ENCODE measurements at regions not wholly inside any gene's neighbourhood (a gene's known extent, or its start where the extent isn't known, plus 50 kb on each side); places are given as distances from the start of the nearest gene placed in this dataset.

DNA sequence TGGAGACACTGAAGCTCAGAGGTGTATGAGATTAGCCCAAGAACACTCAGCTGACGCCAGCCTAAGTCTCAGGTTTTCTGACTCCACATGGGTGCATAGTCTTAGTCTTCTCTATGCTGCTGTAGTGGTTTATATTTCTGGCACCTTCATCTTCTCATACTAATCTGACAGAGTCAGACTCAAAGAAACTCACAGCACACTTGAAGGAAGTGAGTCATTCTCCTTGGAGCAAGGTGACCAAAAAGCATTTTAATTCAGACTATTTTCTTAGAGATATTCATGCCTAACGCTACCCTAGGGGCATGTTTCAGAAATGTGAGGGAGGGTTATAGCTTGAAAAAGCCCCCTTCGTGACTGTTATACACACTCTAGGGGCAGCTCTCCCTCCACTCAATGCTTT is 775.3 kb upstream of the ARPP21 start:
- intact Hi-C loops (cut with micrococcal nuclease), result no loop called here

DNA sequence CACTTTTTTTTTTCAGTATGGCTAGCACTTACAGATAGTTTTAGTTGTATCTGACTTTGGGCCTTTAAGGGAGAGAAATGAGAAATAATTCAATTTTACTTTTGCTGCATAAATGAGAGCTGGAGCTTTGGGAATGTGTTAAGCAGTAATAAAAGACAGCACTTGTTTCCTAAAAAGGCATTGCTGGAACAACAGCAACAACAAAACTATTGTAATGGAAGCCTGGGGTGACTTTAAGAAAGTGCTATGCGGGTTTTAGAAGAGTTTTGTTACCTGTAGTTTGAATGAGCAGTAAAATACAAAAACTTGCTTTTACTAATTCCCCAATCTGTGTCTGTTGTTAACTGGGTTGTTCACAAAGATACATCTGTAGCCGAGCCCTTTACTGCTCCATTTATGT is 774.0 kb upstream of the ARPP21 start:
- Mint-ChIP-seq H3K9me3 (no peaks in the 10 kb centered on the region), H3K36me3 (ENCODE audit: low read depth) (no peaks in the 10 kb centered on the region), H3K4me1 (ENCODE audit: low read depth) (no peaks in the 10 kb centered on the region), H3K27ac (no peak overlapping the region), H3K4me3 (ENCODE audit: low read depth) (no peak overlapping the region), H3K27me3 (ENCODE audit: low read depth) (no peaks in the 10 kb centered on the region)
- DNase-seq (ENCODE audit: low spot score), result no peak
- intact Hi-C loops (cut with micrococcal nuclease), result no loop called here

More for the DNA sequence above, 775.3 kb upstream of the ARPP21 start:
- no peak overlapping the region for H3K4me3 Mint-ChIP-seq (ENCODE audit: low read depth)
- no peaks in the 10 kb centered on the region for H3K9me3 Mint-ChIP-seq
- H3K36me3 Mint-ChIP-seq (ENCODE audit: low read depth), result no peaks in the 10 kb centered on the region
- H3K4me1 Mint-ChIP-seq (ENCODE audit: low read depth), result no peaks in the 10 kb centered on the region
- no peak overlapping the region for H3K27ac Mint-ChIP-seq
- no peak for DNase-seq (ENCODE audit: low spot score)
- H3K27me3 Mint-ChIP-seq (ENCODE audit: low read depth), result no peaks in the 10 kb centered on the region

DNA sequence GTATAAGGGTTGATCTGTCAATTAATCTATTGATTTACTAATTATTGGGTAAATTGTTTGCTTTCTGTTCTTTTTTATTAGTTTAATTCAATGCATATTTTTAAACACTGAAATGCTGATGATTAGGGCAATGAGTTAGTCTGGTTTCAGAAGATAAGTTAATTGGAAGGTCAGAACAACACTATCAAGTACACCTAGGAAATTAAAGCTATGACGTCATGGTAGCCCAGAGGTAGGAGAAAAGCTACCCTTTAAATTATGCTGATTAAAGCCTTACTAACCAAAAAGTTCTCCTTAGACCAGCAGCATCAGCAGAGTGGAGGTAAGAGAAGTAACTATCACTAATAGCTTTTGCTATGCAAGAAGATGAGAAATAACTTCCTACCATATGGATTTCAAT is 770.4 kb upstream of the ARPP21 start:
- Mint-ChIP-seq H3K4me1 (ENCODE audit: low read depth) (no peaks in the 10 kb centered on the region), H3K4me3 (ENCODE audit: low read depth) (no peak overlapping the region), H3K36me3 (ENCODE audit: low read depth) (no peaks in the 10 kb centered on the region), H3K27ac (no peak overlapping the region), H3K9me3 (no peaks in the 10 kb centered on the region), H3K27me3 (ENCODE audit: low read depth) (no peaks in the 10 kb centered on the region)
- DNase-seq (ENCODE audit: low spot score), result no peak
- intact Hi-C loops (cut with micrococcal nuclease), result no loop called here

DNA sequence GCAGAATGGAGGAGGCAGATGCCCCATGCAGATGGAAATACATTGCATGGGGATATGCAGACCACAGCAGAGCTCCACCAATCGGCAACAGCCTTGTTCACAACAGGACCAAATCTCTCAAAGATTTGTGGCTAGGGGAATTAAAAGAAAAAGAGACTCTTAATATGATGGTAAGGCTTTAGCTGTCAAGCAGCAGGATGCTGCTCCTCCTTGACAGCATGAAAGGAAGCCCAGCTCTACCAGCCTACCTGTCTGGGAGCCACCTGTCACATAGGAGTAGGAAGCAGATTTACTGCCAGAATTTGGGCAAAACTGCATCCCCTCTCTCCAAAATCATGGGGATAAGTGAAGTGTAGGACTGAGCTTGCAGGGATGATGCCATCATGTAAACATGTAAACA is 769.6 kb upstream of the ARPP21 start:
- Mint-ChIP-seq H3K4me1 (ENCODE audit: low read depth) (no peaks in the 10 kb centered on the region), H3K9me3 (no peaks in the 10 kb centered on the region), H3K4me3 (ENCODE audit: low read depth) (no peak overlapping the region), H3K27ac (no peak overlapping the region), H3K36me3 (ENCODE audit: low read depth) (no peaks in the 10 kb centered on the region), H3K27me3 (ENCODE audit: low read depth) (no peaks in the 10 kb centered on the region)
- no peak for DNase-seq (ENCODE audit: low spot score)
- intact Hi-C loops (cut with micrococcal nuclease), result no loop called here

DNA sequence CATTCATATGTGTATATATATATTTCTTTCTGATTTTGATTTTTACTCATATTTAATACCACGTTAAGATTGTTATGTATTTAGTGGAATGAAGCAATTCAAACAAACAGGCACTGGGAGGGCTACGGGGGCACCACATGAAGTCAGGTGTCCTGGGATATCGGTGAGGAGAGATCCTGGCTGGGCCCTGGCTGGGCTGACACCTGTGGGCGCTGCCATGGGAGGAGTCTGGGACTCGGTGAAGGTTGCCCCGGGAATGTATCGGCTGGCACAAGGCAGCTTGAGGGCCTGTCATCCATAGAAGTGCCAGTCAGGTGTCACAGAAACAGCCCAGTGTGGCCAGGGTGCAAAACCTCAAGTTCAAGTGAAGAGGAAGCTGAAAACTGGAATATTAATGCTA is 766.9 kb upstream of the ARPP21 start:
- no peaks in the 10 kb centered on the region for H3K4me1 Mint-ChIP-seq (ENCODE audit: low read depth)
- DNase-seq (ENCODE audit: low spot score), result no peak
- no peak overlapping the region for H3K27ac Mint-ChIP-seq
- H3K4me3 Mint-ChIP-seq (ENCODE audit: low read depth), result no peak overlapping the region
- intact Hi-C loops (cut with micrococcal nuclease), result no loop called here
- H3K27me3 Mint-ChIP-seq (ENCODE audit: low read depth), result no peaks in the 10 kb centered on the region
- no peaks in the 10 kb centered on the region for H3K9me3 Mint-ChIP-seq
- no peaks in the 10 kb centered on the region for H3K36me3 Mint-ChIP-seq (ENCODE audit: low read depth)

DNA sequence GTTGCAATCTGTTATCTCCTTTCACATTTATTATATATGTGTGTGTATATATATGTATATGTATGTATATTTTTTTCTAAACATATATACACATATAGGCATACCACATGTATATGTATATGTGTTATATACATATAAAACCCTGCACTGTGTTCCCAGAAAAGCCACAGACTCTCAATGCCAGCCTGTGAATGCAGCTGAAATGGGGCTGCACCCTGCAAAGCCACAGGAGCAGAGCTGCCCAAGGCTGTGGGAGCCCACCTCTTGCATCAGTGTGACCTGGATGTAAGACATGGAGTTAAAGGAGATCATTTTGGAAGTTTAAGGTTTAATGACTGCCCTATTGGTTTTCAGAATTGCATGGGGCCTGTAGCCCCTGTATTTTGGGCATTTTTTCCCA is 762.3 kb upstream of the ARPP21 start:
- Mint-ChIP-seq H3K36me3 (ENCODE audit: low read depth) (no peaks in the 10 kb centered on the region), H3K4me1 (ENCODE audit: low read depth) (no peaks in the 10 kb centered on the region), H3K27ac (no peak overlapping the region), H3K4me3 (ENCODE audit: low read depth) (no peak overlapping the region), H3K27me3 (ENCODE audit: low read depth) (no peaks in the 10 kb centered on the region), H3K9me3 (no peaks in the 10 kb centered on the region)
- no peak for DNase-seq (ENCODE audit: low spot score)
- intact Hi-C loops (cut with micrococcal nuclease), result no loop called here

DNA sequence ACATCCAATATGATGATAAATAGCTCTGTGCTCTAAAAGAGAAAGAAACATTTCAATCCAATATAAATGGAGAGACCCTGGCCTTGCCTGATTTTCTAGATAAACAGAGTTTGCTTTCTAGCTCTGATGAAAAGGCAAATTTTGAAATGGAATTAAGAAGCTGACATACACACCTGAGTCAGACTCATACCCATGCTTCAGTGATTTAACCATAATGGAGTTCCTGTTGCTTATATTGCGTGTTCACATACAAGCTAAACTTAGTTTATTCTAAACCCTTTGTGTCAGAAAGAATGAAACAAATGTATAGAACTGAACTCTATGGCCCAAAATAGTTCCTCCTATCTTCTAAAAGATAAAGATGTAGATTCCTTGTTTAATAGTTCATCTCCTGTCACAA is 760.8 kb upstream of the ARPP21 start:
- DNase-seq (ENCODE audit: low spot score), result no peak
- no peak overlapping the region for H3K4me3 Mint-ChIP-seq (ENCODE audit: low read depth)
- no peaks in the 10 kb centered on the region for H3K27me3 Mint-ChIP-seq (ENCODE audit: low read depth)
- no peak overlapping the region for H3K27ac Mint-ChIP-seq
- H3K9me3 Mint-ChIP-seq, result no peaks in the 10 kb centered on the region
- intact Hi-C loops (cut with micrococcal nuclease), result no loop called here
- no peaks in the 10 kb centered on the region for H3K36me3 Mint-ChIP-seq (ENCODE audit: low read depth)
- no peaks in the 10 kb centered on the region for H3K4me1 Mint-ChIP-seq (ENCODE audit: low read depth)

DNA sequence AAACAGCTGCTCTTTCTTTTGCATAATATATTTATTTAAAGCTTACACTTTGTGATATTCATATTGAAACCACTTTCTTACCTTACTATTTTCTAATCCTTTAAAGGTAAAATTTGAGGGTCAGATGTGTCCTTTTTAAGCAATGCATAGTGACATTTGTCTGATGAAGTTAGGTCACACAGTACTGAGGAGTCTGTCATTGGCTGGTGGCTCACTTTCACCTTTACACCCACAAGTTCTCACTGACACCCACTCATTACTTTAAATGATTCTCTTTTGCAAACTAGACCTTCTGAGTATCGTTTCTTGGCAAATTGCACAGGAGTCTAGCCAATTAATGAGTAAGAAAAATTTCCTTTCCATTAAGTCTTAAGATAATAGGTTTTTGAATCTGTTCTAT is 758.3 kb upstream of the ARPP21 start:
- Mint-ChIP-seq H3K4me3 (ENCODE audit: low read depth) (no peak overlapping the region), H3K27me3 (ENCODE audit: low read depth) (no peaks in the 10 kb centered on the region), H3K36me3 (ENCODE audit: low read depth) (no peaks in the 10 kb centered on the region), H3K27ac (no peak overlapping the region), H3K4me1 (ENCODE audit: low read depth) (no peaks in the 10 kb centered on the region), H3K9me3 (no peaks in the 10 kb centered on the region)
- intact Hi-C loops (cut with micrococcal nuclease), result no loop called here
- no peak for DNase-seq (ENCODE audit: low spot score)

DNA sequence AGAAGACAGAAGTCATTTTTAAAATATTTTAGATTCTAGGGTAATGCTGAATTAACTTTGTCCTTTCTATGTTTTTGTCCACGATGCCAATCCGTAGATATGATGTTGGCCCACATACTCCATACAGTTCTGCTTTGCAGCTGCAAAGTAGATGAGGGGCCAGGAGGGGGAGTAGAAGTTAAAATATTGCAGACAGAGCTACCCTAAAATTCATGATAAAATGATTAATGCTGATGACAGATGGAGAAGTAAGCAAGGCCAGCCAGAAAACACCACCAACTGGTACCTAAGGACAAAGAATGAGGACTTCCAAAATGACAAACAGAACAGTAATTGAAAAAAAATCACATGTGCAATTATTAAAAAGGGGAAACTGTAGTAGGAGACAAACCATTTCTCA is 756.6 kb upstream of the ARPP21 start:
- no peak for DNase-seq (ENCODE audit: low spot score)
- Mint-ChIP-seq H3K9me3 (no peaks in the 10 kb centered on the region), H3K4me1 (ENCODE audit: low read depth) (no peaks in the 10 kb centered on the region), H3K4me3 (ENCODE audit: low read depth) (no peak overlapping the region), H3K36me3 (ENCODE audit: low read depth) (no peaks in the 10 kb centered on the region), H3K27me3 (ENCODE audit: low read depth) (no peaks in the 10 kb centered on the region), H3K27ac (no peak overlapping the region)
- intact Hi-C loops (cut with micrococcal nuclease), result no loop called here

DNA sequence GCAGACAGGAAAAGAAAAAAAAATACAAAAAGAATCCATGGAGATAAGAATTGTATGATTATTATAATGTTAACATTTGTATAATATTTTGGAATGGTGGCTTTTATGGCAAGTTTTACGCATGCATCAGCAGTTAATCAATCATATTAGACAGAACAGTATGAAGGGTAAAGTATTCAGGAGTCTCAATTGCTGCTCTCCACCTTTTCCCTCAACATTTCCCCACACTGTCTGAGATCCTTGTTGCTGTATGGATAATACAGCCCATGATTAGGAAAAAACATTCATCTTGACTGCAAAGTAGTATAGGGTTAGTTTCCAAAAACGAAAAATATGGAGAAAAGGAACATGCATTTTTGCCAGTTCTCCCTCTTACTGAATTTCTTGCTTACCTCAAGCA is 755.3 kb upstream of the ARPP21 start:
- no peak overlapping the region for H3K4me3 Mint-ChIP-seq (ENCODE audit: low read depth)
- H3K9me3 Mint-ChIP-seq, result no peaks in the 10 kb centered on the region
- no peaks in the 10 kb centered on the region for H3K27me3 Mint-ChIP-seq (ENCODE audit: low read depth)
- H3K27ac Mint-ChIP-seq, result no peak overlapping the region
- no peak for DNase-seq (ENCODE audit: low spot score)
- no peaks in the 10 kb centered on the region for H3K36me3 Mint-ChIP-seq (ENCODE audit: low read depth)
- H3K4me1 Mint-ChIP-seq (ENCODE audit: low read depth), result no peaks in the 10 kb centered on the region
- intact Hi-C loops (cut with micrococcal nuclease), result no loop called here

DNA sequence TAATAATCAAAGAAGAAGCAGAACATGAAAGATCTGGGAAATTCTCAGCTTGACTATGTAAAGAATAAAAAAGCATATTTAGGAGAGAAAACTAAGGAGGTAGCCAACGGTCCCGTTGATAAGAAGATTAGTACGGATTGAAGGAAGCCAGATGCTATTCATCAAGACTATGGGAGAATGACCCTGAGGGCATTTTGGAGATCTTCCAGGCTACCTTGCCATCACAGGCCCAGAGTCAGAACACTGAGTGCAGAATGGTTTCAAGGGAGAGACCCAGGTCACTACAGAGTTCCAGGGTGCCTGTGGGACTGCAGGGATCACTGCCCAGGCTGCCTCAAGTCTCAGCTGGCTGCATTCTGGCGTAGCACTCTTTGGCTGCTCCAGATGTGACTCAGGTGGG is 752.9 kb upstream of the ARPP21 start:
- H3K9me3 Mint-ChIP-seq, result no peaks in the 10 kb centered on the region
- H3K4me3 Mint-ChIP-seq (ENCODE audit: low read depth), result no peak overlapping the region
- intact Hi-C loops (cut with micrococcal nuclease), result no loop called here
- DNase-seq (ENCODE audit: low spot score), result no peak
- H3K27ac Mint-ChIP-seq, result no peak overlapping the region
- no peaks in the 10 kb centered on the region for H3K36me3 Mint-ChIP-seq (ENCODE audit: low read depth)
- no peaks in the 10 kb centered on the region for H3K27me3 Mint-ChIP-seq (ENCODE audit: low read depth)
- H3K4me1 Mint-ChIP-seq (ENCODE audit: low read depth), result no peaks in the 10 kb centered on the region

DNA sequence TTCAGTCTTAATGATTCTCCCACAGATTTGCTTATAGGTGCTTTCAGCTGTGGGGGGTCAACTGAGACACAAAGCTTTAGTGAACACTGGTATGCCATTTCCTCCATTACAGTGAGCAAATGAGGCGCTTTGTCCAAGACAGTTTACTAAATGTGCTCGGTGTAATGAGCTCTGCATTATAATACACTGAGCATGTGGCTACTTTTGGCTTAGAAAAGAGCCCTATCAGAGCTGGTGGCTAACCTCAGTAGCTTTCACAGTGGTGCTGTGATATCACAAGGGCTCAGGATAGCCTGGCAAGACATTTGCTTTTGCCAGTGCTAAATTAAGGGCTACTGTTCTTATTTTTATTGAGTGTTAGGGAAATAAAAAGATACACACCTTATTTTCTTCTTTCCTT is 749.7 kb upstream of the ARPP21 start:
- no peak for DNase-seq (ENCODE audit: low spot score)
- no peak overlapping the region for H3K27ac Mint-ChIP-seq
- no peaks in the 10 kb centered on the region for H3K27me3 Mint-ChIP-seq (ENCODE audit: low read depth)
- H3K4me1 Mint-ChIP-seq (ENCODE audit: low read depth), result no peaks in the 10 kb centered on the region
- H3K9me3 Mint-ChIP-seq, result no peaks in the 10 kb centered on the region
- intact Hi-C loops (cut with micrococcal nuclease), result no loop called here
- no peaks in the 10 kb centered on the region for H3K36me3 Mint-ChIP-seq (ENCODE audit: low read depth)
- H3K4me3 Mint-ChIP-seq (ENCODE audit: low read depth), result no peak overlapping the region

DNA sequence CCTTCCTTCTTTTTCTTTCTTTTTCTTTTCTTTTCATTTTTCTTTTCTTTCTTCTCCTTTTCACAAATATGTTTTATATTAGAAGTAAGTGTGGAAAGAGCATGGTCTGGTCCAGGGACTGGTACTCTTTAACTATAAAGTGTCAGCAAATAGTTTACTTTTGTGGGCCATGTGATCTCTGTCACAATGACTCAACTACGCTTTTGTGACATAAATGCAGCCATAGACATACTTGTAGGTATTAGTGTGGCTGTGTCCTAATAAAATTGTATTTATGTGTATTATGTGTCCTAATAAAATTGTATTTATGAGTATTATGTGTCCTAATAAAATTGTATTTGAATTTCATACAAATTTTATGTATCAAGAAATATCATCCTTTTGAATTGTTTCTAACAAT is 749.1 kb upstream of the ARPP21 start:
- H3K4me1 Mint-ChIP-seq (ENCODE audit: low read depth), result no peaks in the 10 kb centered on the region
- H3K27ac Mint-ChIP-seq, result no peak overlapping the region
- no peak for DNase-seq (ENCODE audit: low spot score)
- intact Hi-C loops (cut with micrococcal nuclease), result no loop called here
- H3K27me3 Mint-ChIP-seq (ENCODE audit: low read depth), result no peaks in the 10 kb centered on the region
- no peaks in the 10 kb centered on the region for H3K36me3 Mint-ChIP-seq (ENCODE audit: low read depth)
- no peak overlapping the region for H3K4me3 Mint-ChIP-seq (ENCODE audit: low read depth)
- no peaks in the 10 kb centered on the region for H3K9me3 Mint-ChIP-seq

DNA sequence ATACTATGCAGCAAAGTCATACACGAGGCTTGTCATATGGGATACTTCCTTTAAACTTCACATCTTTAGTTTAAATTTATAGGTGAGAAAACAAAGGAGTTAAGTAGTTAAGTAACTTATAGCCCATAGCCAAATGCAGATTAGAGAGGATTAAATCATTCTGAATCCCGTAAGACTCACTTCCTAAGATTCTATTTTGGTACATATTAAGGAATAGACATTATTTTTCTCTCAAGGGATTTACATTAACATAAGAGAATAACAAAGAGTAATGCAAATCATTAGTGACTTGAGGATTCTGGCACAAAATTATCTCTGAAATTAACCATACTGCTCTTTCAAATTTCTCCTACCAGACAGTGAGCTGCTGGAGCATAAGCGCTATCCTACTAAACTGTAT is 747.4 kb upstream of the ARPP21 start:
- Mint-ChIP-seq H3K4me1 (ENCODE audit: low read depth) (no peaks in the 10 kb centered on the region), H3K27me3 (ENCODE audit: low read depth) (no peaks in the 10 kb centered on the region), H3K27ac (no peak overlapping the region), H3K9me3 (no peaks in the 10 kb centered on the region), H3K4me3 (ENCODE audit: low read depth) (no peak overlapping the region), H3K36me3 (ENCODE audit: low read depth) (no peaks in the 10 kb centered on the region)
- intact Hi-C loops (cut with micrococcal nuclease), result no loop called here
- DNase-seq (ENCODE audit: low spot score), result no peak

All from activated T-helper 2 cell treated with anti-CD3 and anti-CD28 coated beads, Interferon-gamma antibody, Interleukin-2, Interleukin-4, amounts not matched to agents 10 μg/mL and 5 μg/mL and 100 μg/mL, durations not matched to agents 14 hours and 24 hours and 36 hours (primary cell).